Activated CD4-positive, CD25-positive, alpha-beta regulatory T cell treated with anti-CD3 and anti-CD28 coated beads, Interleukin-2, amount 50 U/mL, for 72 hours (primary cell): ENCODE measurements at regions not wholly inside any gene's neighbourhood (a gene's known extent, or its start where the extent isn't known, plus 50 kb on each side); places are given as distances from the start of the nearest gene placed in this dataset.
"Not testable (repeated sequence)": the region's sequence is repeated elsewhere in the genome, so short reads cannot be mapped to it uniquely, and the experiment has no call there.

Source experiments
- DNase-seq: peaks from one replicate; pipeline ENCODE4 v3.0.0; 2021

DNA sequence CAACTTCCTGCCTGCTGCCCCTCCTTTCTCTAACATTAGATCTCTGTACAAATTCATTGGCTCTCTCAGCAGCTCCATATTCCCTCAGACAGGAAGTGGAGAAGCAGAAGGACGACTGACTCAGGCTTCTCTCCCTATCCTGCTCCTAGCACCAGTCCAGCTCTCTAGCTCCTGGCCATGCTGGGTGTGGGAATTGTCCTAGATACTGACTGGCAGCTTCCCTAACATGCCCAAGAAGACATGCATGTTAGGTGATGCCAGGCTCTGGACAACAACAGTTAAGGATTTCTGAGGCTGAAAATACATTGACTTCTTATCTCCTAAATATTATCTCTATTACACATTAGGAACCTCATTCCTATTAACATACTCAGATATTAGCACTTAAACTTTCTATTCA, 292.9 kb downstream of the IKZF2 start:
- no peak for DNase-seq

DNA sequence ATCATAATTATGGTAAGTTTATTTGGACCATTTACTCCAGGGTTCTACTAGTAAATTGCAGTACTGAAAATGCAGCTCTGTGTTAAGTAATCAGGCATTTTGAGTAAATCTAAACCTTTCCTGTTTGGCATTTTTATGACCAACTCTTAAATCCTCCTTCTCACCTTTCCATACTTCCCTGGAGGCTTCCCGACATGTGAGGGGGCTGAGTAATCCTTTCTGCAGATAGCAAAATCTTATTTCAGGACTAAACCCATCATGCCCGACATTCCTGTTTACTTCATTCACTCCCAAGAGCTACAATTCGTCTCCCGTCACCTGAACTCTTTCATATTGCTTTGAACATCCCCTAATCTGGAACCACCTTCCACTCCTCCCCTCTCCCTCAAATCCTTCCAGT, 296.6 kb downstream of the IKZF2 start:
- no peak for DNase-seq

DNA sequence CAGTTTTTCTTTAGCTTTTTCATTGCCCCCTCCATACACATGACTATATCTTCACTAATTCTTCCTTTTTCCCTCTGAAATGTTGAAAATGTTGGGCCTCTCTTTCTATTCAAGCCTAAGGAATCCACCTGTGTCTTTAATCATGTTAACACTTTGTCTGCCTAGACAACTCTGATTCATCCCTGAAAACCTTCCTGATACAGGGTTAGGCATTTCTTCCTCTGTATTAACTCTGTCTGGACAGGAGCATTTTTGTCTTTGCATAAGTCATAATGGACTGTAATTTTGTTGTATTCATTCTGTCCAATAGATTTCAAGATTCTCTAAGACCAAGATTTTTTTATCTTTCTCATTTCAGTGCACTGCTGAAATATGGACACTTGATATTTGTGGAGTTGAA, 297.3 kb downstream of the IKZF2 start:
- no peak for DNase-seq

DNA sequence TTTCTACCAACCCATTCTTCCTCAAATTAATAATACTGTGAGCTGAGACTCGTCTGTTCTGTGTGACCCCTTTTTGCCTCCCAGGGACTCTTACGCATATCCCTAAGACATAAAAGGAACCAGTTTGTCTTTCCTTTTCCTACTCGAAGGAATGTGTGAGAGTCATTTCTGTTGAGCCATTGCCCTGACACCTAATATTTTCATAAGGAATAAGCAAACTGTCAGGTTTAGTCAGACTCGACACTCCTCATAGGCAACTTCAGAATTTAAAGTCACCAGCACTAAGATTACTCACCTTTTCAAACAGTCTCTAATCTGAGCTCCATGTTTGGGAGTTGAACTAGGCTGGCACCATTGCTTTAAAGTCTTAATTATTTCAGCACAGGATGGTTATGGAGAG, 305.5 kb downstream of the IKZF2 start:
- DNase-seq = no peak

DNA sequence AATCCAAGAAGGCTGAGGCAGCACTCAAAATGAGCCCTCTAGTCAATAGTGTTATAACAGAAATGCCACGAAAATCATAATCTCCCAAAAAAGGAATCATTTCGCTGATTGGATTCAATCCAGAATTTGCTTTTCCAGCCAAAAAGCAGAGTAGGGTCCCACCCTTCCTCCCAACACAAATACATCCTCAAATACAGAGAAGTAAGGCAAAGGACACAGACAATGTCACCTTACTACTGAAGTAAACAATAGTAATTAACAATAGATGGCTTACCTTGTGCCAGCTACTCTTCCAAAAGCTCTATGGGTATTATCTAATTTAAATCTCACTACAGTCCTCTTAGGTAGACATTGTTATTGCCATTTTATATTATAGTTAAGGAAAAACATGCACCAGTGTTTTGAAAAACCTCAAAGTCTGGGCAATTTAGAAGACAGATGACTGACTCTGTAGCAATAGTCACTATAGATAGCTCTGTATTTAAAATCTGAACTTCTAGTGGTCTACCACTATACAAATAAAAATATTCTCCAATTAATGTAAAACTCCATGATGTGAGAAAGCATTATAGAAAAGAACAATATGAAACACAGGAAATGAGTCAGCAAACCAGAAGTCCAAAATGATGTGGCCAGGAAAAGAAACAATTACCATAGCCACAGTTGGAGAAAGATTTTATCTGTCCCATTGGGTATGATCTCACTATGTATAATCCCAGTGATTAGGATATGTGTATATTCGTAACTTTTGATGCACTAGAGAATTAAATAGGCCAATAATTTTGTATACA, 305.0 kb upstream of the ERBB4 start:
- DNase-seq = no peak

DNA sequence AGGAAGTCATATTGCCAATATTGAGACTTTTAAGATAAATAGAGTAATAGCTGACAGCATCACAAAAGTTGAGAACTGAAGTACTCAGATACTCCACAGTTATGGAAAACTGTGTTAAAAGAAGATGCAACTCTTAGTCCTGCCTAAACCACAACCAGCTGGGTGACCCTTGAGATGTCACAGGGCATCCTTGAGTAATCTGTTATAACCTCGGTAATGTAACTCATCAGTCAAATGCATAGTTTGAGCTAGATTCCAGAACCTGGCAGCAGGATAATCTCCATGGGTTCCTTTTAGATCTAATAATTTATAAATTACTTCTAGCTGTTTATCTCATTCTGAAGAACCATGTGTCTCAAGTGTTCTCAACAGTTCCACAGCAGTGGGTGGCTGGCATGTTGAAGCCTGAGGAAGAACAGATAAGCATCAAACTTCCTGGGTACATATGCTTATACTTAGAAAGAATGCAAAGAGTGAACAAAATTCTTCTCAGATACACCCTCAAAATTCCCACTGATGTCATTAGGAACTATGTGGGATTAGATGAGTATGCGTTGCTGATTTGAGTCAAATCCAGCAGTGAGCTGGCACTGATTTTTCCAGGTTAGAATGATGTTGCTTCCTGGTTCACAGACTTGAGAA, 304.1 kb upstream of the ERBB4 start:
- no peak for DNase-seq

DNA sequence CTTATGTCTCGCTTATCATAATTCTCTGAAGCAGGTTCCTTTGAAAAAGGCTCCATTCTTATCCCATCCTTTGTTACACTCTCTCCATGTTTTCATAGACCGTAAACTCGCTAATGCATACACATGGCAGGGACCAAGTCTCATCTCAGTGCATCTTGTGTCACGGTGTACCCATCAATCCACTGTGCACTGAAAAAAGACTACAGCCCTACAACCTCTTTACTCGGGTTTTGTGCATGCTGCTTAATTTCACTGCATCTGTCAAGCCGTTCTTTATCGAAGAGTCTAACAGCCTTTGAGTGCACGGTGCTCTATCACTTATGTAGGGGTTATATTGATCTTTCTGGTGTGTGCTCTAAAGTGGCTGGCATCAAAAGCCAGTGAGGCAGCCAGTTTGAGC, 302.9 kb upstream of the ERBB4 start:
- DNase-seq = no peak

DNA sequence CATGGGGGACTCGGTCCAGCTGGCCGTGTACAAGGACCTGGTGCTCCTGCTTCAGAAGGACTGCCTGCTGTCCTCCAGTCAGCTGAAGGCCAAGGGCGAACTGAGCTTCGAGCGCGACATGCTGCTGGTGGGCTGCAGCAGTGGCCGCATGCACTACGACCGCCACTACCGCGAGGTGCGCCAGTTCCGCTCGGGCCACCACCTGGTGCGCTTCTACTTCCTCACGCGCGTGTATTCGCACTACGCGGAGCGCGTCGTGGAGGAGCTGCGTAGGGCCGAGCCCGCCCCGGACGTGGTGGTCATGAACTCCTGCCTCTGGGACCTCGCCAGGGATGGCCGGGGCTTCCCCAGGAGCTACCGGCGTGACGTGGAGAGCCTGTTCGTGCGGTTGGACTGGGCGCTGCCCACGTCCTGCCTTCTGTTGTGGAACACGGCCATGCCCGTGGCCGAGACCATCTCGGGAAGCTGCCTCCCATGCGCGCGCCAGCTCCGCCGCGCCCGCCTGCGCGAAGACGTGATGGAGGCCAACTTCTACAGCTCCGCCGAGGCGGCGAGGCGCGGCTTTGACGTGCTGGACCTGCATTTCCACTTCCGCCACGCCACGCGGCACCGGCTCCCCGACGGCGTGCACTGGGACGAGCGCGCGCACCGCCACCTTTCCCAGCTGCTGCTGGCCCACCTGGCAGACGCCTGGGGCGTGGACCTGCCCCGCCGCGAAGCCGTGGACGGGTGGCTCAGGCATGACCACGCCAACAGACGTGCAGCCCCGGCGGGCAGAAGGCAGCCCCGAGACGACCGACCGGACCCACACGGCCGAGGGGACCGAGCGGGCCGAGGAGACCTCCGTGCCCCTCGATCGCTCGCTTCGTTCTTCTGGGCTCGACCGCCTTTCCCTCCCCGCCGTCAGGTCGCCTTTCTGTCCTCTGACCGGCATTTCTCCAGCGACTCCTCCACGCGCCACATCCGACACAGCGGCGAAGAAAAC, 293.9 kb upstream of the ERBB4 start:
- DNase-seq = no peak

DNA sequence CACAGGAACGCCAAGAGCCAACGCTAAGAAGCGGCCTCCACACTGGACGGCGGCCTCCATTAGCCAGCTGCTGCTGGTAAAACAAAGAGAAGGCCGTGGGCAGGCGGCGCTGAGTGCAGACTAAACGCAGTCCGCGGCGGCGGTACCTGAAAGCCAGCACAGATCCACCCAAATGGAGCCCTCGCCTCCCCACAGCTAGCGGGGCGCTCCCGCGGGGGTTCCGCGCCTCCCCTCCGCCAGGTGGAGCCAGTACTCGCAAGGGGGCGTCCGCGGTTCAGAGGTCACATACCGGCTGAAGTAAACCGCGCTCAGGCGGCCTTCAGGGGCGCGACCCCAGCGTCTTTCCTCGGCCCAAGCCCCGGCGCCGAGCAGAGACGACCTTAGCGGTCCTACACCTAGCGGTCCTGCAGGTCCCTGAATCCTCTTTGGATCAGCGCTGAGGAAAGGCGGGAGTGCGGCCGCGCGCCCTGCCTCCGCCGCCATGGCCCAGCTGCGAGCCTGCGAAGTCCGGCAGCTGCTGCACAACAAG, 293.1 kb upstream of the ERBB4 start:
- DNase-seq = no peak

DNA sequence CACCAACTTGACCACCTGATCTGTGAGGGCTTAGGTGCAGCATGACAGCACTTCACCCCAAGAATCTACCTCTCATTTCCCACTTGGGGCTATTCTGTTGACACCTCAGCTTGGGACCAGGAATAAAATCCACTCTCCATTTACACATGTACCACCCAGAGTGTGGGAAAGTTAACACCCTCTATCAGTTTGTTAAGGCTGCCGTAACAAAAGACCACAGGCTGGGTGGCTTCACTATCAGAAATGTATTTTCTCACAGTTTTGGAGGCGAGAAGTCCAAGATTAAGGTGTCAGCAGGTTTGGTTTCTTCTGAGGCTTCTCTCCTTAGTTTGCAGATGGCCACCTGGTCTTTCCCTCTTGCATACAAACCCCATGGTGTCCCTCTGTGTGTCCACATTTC, 277.7 kb upstream of the ERBB4 start:
- no peak for DNase-seq

DNA sequence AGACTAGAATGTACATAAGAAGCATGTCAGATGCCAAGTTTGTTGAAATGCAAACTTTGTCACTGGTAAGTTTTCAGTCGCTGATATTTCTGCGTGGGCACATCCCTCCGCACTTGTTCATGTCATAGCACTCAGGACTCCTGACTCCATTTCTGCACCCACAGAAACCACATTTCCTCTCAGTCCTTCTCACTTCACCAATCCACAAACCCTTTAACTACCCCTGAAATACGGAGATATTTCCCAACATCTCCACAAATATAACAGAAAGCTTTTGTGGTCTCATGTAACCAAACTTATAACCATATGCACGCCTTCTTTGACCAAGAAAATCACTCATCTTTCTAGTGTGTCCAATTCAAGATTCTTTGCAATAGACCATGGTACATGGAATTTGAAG, 276.9 kb upstream of the ERBB4 start:
- no peak for DNase-seq

DNA sequence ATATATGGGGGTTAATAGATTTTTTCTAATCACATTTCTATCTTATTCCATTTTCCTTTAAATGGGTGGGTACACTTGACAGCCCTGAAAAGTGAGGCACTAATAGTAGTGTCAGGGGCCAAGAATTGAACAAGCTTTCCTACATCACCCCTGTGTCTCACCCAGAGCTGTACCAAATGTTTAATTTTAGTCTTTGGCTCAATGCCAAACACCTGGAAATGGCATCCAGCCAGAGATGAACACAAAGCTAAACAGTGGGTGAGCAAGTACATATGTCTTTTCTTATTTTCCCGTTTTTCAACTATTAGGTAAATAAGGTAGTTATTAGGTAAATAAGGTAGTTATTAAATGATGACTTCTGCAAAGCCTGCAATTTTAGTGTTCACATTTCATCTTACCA, 276.3 kb upstream of the ERBB4 start:
- DNase-seq = no peak

DNA sequence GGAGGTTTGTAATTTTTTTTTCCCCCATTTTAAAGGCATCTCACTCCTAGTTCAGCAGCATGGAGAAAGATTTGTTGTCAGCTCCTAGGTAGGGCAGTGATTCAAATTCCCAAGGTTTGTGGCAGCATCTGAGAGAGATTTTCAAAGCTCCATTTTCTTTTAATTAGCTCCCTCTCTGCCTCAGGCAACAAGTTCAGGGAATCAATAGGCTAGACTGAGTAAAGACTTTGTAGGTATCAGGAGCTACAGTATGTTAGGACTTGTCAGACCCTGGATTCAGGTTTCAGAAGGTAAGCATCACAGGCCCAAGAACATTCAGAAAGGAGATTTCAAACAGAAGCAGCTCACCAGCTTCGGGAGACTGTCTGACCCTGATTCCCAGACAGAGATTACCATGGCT, 273.3 kb upstream of the ERBB4 start:
- DNase-seq = no peak

DNA sequence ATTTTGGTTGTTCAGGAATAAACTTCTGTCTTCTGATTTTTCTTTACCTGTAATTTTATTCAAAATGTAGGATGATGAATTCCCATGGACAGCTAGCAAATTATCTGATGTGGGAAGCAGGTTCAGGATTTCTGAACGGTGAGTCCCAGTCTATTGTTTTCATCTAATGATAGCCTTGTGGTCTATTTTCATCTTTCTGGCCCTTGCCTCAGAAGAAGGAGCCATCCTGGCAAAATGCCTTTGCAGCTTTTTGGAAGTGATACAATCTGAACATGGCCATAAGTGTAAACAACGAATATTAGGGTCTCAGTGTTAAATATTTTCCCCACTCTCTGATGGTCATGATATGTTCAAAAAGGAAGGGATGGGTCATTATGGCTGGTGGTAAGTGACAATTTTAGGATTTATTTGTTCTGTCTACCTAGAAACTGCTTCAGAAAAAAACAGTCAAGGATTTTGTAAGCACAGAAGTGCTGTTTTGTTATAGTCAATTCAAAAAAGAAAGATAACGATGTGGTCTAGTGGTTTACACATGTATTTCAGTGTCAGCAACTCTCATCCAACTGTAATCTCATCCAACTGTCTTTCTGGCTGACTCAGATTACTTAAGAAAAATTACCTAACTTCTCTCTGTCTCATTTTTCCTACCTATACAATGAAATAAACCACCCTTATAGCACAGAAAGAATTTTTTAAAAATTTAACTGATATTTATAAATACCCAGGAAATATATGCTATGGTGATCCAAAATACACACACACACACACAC, 272.6 kb upstream of the ERBB4 start:
- no peak for DNase-seq

DNA sequence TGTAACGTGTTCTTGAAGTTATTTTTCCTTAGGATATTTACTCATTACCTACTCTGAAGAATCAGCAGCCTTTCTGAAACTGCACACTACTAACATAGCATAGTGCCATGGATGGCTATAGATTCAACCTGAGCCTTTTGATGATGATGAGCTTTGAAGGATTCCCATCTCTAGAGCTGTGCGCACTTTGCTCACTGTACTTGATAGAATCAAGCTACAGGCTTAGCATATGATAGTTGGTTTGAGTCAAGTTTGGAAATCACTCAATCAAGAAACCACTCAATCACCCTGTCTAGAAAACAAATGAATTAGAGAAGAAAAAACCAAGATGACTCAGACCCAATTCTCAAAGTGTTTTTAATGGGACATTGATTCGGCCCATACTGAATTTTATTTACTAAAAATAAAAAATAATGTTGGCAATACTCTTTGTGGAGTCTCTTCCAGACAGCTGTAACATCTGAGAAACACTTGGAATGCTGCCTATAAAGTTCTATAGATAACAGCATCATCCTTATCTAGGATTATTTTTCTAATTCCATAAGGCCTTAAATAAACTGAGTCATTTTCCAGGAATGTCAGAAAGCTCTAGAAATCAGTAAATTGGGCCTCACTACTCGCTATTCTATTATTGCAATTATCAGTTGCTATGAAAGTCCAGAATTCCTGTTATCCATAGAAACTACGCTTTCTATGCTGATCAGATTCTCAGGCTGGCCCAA, 259.0 kb upstream of the ERBB4 start:
- DNase-seq = no peak

DNA sequence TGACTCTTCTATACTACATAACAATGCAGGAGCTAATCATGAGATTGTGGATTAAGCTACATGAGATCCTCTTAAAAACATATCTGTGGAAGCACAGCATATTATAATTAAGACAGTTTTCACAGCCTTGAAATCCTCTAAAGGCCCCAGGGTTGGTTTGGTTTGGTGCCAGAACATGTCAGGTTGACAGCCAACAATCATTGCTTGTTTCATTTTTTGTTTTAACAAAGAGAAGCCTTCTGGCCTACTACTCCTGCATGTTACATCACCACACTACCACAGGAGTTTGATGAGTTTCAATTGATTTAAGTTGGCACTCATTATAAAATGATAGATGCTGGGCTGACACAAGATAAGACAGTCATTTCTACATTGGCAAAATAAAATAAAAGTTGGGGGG, 255.9 kb upstream of the ERBB4 start:
- DNase-seq = no peak

DNA sequence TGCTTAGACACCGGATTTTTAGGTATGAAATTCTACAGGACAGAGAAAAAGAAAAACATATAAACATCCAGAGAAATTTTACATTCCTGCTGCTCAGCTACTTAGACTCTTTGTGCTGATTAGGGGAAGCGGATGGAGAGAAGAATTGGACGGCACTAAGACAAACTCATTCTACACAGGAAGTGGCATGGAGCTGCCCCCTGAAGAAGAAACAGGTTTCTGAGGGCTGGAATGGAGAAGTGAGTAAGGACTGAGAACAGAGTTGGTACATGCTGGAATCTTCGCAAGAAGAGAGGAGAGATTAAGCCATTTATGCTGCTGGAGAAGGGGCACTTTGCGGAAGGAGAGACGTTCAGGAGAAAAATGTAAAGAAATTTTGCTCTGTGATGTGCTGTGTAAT, 253.0 kb upstream of the ERBB4 start:
- DNase-seq = no peak

DNA sequence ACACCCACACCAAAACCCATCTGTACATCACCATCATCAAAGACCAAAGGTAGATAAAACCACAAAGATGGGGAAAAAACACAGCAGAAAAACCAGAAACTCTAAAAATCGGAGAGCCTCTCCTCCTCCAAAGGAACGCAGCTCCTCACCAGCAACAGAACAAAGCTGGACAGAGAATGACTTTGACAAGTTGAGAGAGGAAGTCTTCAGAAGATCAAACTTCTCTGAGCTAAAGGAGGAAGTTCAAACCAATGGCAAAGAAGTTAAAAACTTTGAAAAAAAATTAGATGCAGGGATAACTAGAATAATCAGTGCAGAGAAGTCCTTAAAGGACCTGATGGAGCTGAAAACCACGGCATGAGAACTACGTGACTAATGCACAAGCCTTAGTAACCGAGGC, 247.5 kb upstream of the ERBB4 start:
- DNase-seq = not testable (repeated sequence)

DNA sequence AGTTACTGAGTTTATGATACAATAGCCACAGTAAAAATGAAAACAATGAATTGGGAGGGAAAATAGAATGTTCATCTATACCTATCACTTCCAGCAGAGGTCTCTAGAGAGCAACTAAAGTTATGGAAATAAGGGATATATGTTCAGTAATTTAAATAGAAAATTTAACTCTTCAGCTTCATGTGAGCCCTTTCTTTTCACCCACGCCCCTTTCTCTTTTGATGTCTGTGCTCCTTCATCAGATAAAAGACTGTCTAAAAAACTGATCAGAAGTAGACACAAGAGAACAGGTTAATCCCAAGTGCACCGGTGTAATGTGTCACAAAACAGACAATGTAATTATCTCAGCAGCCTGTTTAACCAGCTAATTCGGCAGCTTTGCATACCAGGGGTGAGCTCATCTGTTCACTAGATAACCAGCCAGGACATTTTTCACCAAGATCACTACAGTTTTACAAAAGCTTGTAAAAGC, 238.5 kb upstream of the ERBB4 start:
- no peak for DNase-seq

DNA sequence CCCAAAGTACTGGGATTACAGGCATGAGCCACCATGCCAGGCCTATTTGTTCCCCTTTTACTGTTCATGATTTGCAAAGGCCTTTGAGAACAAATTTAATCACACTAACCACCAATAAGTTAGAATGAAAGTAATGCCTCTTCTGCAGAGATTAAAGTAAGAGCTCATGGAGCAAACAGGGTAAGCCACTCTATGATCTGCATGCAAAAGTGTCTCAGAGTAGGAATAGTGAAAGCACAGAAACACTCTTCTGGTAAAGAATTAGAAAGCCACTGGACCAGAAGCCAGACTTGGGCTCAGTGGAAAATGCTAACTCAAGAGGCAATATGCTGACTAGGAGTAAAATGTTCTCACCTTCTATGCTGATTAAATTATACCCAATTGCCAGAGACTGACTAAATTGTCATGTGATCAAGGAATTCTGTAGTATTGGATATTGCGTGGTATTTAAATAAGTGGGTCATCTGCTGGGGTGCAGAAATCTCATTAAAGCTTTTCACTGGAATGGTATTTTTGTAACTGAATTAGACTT, 235.3 kb upstream of the ERBB4 start:
- DNase-seq = no peak

DNA sequence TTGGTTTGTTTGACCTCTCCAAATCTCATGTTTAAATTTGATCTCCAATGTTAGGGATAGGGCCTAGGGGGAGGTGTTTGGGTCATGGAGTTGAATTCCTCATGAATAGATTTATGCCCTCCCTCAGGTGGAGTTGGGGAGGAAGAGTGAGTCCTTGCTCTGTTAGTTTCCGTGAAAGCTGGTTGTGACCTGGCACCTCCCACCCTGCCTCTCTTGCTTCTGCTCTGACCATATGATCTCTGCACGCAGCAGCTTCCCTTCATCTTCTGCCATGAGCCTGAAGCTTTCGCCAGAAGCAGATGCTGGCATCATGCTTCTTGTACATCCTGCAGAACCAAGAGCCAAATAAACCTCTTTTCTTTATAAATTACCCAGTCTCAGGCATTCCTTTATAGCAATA, 231.6 kb upstream of the ERBB4 start:
- no peak for DNase-seq

DNA sequence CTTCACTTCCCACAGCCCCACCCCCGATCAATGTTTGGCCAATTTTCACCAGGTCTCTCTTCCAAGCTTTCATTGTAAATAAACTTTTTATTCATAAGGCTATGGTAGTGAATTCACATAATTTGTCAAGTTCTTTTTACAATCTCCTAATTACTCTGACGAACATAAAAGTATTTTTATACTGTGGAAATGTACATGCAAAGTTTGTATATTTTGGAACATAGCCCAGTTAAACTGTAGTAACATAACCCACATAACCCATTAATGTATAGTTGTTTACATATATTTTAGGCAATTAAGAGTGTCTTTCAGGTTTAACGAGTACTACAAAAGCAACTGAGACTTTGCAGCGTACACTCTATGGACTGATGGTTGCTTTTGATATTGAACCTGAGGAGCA, 228.3 kb upstream of the ERBB4 start:
- DNase-seq = no peak
